ENCODE measurements at regions not wholly inside any gene's neighbourhood (a gene's known extent, or its start where the extent isn't known, plus 50 kb on each side); places are given as distances from the start of the nearest gene placed in this dataset.
"Not testable (repeated sequence)": the region's sequence is repeated elsewhere in the genome, so short reads cannot be mapped to it uniquely, and the experiment has no call there.

DNA sequence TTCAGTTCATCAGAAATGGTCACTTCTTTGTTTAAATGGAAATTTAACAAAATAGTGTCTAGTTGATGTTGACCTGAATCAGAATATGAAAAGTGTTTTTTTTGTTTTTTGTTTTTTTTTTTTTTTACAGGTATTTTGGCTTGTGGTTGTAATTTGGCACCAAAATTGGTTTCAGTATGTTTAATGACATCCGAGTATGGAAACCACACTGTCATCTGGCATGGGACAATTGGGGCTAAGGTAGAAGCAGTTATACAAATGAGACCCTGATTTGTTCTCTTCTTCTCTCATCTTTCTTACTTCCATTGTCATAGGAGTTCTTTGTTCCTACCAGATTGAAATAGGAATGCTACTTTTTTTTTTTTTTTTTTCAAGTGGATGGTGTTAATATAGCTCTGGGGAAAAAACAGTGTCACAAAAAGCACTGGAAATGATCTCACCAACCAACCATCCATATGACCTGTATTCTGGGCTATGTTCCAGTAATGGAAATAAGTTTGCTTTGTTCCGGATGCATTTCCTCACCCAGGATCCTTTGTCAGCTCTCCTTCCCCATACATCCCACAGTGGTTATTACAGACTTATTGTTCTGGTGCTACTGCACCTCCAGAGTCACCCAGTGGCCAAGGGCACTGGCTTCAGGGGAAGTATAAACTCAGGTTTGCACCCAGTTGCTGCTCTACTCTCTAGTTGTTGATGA, 95.8 kb downstream of the ATXN3L start:
- DNase-seq (ENCODE audit: low spot score) = peak; percentile 98

DNA sequence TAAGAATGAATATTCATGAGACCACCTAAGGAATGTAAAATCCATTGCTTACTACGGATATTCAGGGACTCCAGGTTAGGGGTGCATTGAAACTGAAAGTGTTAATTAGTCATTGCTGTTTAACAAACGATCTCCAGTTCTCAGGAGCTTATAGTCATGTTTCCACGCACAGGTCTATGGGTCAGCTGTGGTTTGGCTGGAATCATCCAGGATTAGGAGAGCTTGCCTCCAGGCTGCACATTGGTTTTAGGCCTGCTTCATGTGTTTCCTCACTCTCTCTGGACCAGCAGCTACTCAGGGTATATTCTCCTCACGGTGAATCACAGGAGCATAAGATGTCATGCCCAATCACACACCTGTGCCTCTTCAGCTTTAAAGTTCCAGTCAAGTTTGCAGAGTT, 98.9 kb downstream of the ATXN3L start:
- DNase-seq (ENCODE audit: low spot score) = peak; percentile 67

- DNase-seq (ENCODE audit: low spot score) = no peak
Measured at GRCh38 chrX:13219991-13220764, 99.7 kb downstream of the ATXN3L start.

- no peak for DNase-seq (ENCODE audit: low spot score)
Measured at GRCh38 chrX:13218758-13219157, 101.1 kb downstream of the ATXN3L start.

DNA sequence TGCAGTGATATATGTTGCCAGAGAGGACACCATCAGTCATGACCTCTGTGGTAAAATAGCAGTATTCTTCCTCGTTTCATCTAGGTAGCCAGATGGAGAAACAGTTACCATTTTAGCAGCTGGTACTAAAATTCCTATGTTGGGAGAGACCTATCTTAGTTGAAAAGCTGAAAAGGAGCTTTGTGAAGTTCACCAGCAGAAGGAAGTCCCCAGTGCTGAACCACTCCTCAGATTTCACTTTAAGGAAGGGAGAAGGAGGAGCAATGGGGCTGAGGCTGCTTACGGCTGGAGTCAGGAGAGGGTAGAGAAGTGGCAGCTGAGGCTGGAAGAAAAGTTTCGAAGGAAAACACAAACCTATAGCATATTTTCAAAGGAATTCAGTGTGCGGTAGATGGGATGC, 103.7 kb downstream of the ATXN3L start:
- peak; percentile 18 for DNase-seq (ENCODE audit: low spot score)

- DNase-seq (ENCODE audit: low spot score) = no peak
Measured at GRCh38 chrX:13215729-13216128, 104.1 kb downstream of the ATXN3L start.

DNA sequence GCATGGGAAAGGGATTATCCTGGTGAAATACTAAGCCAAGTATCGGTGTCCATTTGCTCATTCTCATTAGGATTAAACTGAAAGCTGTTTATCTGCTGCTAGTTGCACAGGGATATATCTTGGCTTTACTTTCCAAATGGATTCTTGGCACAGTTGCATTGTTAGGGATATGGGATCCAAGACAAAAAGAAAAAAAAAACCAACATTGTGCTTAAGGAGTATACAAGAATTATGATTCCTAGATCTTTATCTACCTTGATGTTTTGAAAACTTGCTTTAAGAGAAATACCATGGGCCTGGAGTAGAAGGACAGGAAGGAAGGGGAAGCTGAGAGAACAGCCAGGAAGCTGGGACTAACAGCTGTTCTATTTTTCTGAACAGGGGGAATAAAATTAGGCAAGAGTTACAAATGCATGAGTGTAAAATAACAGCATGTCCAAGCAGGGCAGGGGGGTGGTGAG, 107.6 kb downstream of the ATXN3L start:
- no peak for DNase-seq (ENCODE audit: low spot score)

- not testable (repeated sequence) for DNase-seq (ENCODE audit: low spot score)
Measured at GRCh38 chrX:13210142-13210541, 109.7 kb downstream of the ATXN3L start.

- not testable (repeated sequence) for DNase-seq (ENCODE audit: low spot score)
Measured at GRCh38 chrX:13209704-13210103, 110.1 kb downstream of the ATXN3L start.

GRCh38 chrX:13208281-13208935, 111.4 kb downstream of the ATXN3L start:
- no peak for DNase-seq (ENCODE audit: low spot score)

DNA sequence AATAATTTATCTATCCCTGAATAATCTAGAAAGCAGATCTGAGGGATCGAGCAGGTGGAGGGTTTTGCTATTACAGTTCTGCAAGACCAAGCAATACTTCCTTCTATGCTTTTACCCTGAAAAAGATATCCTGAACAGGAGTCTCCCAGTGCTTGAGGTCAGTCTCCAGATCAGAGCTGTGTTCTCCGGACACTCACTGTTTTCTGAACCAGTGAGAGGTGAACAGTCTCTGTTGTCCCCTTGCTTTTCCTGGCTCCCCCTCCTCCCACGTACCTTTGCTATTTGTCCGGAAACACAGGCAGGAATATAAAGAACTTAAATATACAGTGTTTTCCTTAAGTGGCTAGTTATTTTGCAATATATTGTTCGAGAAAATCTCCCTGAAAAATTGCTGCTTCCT, 116.6 kb downstream of the ATXN3L start:
- DNase-seq (ENCODE audit: low spot score) = no peak

- no peak for DNase-seq (ENCODE audit: low spot score)
Measured at GRCh38 chrX:13201605-13202219, 118.1 kb downstream of the ATXN3L start.

DNA sequence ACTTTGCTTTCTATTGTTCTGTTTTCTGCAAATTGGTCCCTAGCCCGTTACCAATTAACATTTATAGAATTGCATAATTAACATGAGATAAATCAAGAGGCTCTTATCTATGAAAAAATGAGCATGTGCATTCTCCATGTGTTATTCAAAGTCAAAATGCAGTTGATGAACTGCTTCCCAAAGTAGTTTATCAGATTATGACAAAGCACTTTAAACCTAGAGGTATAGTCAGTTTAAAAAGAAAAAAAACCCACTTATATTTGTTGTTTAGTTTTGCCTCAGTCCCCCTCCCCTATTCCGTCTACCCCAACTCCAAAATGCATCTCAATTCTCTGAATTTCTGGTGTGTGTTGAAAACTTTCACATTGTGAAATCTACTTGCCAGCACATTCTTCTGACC, 119.5 kb downstream of the ATXN3L start:
- DNase-seq (ENCODE audit: low spot score) = no peak

GRCh38 chrX:13198762-13199064, 121.1 kb downstream of the ATXN3L start:
- no peak for DNase-seq (ENCODE audit: low spot score)

DNA sequence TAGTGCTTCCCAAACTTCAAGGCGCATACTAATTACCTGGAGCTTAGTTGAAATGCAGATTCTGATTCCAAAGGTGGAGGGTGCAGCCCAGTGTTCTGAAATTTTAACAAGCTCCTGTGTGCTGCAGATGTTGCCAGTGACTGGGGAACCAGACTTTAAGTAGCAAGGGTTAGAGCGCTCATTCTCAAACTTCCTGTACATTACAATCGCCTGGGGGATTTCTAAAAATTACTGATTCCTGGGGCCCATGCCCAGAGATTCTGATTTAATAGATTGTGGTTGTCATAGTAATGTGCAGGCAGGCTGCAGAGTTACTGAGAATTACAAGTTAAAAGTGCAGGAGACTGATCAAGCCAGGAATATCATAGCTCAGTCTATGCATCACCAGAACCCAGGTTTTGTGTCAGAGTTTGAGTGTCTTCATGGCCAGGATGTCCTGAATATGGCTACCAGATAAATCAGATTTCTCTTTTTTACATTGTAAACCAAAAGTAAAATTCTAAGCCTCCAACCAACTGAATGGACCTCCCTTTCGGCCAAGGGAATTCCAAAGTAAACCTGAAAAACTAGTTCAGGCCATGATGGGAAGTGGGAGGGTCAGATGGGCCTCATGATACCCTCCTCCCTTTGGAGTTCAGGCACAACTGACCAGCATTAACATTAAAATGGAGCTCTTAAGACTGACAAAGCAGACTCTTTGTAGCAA, 121.6 kb downstream of the ATXN3L start:
- no peak for DNase-seq (ENCODE audit: low spot score)

- DNase-seq (ENCODE audit: low spot score) = no peak
Measured at GRCh38 chrX:13196782-13197181, 123.1 kb downstream of the ATXN3L start.

DNA sequence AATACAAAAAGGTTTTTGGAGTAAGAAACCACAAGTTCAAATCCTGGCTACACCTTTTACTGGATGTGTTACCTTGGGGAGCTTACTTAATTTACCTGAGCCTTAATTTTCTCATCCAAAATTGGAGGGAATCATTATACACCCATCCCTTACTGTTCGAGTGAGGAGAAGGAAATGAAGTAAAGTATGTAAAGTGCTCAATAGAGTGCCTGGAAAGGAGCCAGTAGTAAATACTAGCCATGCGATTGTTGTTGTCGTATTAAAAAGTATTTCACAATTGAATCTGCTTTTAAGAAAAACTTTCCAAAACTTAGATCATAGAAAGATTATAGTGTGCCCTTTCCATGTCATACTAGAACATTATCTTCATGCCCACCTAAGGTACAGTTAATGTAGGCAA, 124.5 kb downstream of the ATXN3L start:
- no peak for DNase-seq (ENCODE audit: low spot score)

- peak; percentile 8 for DNase-seq (ENCODE audit: low spot score)
Measured at GRCh38 chrX:13194291-13195103, 125.4 kb downstream of the ATXN3L start.

DNA sequence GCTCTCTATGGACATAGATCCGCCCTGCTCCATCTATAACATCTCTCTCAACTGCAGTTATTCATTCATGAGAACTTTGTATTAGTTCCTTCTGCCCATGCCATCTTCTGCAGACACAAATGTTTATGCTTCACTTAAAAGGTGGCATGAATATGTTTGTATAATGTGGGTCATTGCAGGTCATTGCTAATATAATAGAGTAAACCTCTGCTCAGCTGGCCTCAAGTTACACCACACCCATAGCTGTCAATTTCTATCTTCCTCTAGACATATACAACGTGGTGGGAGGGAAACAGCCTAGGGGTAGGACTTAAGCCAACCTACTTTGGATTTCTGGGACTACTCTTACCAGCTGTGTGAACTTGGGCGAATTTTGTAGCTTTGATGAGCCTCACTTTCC, 129.8 kb downstream of the ATXN3L start:
- DNase-seq (ENCODE audit: low spot score) = no peak

- DNase-seq (ENCODE audit: low spot score) = no peak
Measured at GRCh38 chrX:13189380-13189779, 130.5 kb downstream of the ATXN3L start.

- DNase-seq (ENCODE audit: low spot score) = no peak
Measured at GRCh38 chrX:13188731-13189309, 131.0 kb downstream of the ATXN3L start.
